ENCODE measurements at regions not wholly inside any gene's neighbourhood (a gene's known extent, or its start where the extent isn't known, plus 50 kb on each side); places are given as distances from the start of the nearest gene placed in this dataset.

DNA sequence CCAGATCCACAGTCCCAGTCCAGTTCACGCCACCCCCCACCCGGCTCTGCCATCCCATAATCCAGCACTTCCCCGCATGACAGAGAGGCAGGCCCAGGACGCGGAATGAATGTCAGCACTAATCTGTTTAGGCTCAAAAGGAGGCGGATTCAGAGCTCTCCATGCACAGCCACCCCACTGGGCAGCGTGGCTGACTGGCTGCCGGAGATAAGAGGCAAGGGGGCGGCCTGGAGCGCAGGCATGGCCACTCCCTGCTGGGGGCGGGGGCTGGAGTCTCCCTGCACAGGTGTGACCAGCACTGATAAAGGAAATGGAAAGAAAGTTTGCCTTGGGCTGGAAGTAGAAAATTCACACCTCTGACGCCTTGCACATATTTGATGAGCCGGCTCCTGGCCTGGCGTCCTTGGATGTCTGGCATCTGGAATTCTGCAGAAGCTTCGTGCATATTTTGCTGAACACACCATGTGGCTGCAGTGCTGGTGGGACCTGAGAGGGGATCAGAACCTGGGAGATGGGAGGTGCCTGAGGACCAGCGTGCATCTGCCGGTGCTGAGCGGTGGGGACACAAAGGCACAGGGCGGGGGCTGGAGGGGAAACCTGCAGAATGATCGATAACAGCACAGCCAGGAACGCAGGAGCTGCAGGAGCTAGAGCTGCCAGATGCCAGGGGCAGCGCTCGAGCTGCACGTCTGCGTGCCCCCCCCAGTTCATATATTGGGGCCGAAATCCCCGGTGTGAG, 344.4 kb downstream of the CTTN start:
- Mint-ChIP-seq H3K27me3 (ENCODE audit: low read depth in 2 of 2) (peaks cover 0 to 5% of the 10 kb centered on the region in 2 donors), H3K4me1 (no peaks in the 10 kb centered on the region), H3K9me3 (no peaks in the 10 kb centered on the region), H3K27ac (no peak overlapping the region), H3K4me3 (no peak overlapping the region), H3K36me3 (no peaks in the 10 kb centered on the region)
- no peaks in the 10 kb centered on the region for H3K36me3 ChIP-seq (ENCODE audit: control insufficient read depth, insufficient read depth, low read length)
- H3K4me1 ChIP-seq (ENCODE audit: control insufficient read depth, insufficient read depth, low read length): no peaks in the 10 kb centered on the region
- TF ChIP-seq, protein P1, sequence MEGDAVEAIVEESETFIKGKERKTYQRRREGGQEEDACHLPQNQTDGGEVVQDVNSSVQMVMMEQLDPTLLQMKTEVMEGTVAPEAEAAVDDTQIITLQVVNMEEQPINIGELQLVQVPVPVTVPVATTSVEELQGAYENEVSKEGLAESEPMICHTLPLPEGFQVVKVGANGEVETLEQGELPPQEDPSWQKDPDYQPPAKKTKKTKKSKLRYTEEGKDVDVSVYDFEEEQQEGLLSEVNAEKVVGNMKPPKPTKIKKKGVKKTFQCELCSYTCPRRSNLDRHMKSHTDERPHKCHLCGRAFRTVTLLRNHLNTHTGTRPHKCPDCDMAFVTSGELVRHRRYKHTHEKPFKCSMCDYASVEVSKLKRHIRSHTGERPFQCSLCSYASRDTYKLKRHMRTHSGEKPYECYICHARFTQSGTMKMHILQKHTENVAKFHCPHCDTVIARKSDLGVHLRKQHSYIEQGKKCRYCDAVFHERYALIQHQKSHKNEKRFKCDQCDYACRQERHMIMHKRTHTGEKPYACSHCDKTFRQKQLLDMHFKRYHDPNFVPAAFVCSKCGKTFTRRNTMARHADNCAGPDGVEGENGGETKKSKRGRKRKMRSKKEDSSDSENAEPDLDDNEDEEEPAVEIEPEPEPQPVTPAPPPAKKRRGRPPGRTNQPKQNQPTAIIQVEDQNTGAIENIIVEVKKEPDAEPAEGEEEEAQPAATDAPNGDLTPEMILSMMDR (IDR thresholded peaks at IDR 0.05): no peak
- H3K4me3 ChIP-seq (ENCODE audit: low read length): no peak overlapping the region
- H3K27ac ChIP-seq (ENCODE audit: low read length): no peak overlapping the region
- ATAC-seq: no peak
- no peaks in the 10 kb centered on the region for H3K27me3 ChIP-seq (ENCODE audit: control insufficient read depth, insufficient read depth, low read length)
- 68% methylated on average over 27 of the region's 27 CpGs for WGBS (ENCODE audit: insufficient coverage)
- intact Hi-C loops (cut with micrococcal nuclease): no loop called here
- DNase-seq: no peak
- H3K9me3 ChIP-seq (ENCODE audit: control insufficient read depth, insufficient read depth, low read length): no peaks in the 10 kb centered on the region

DNA sequence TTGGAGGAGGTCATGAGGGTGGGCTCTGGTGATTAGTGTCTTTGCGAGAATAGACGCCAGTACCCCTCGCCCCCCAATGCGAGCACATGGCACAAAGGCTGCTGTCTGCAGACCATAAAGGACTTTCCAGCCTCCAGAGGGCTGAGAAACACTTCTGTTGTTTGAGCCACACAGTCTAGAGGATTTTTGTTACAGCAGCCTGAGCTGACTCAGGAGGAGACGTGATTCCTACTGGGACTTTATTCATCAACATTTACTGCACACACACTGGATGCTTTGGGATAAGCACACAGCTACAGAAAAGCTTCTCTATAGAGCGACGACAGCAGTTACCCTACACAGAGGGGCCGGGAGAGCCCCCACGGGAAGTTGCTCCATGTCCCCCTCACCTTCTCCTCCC, 345.0 kb downstream of the CTTN start:
- Mint-ChIP-seq H3K36me3 (no peaks in the 10 kb centered on the region), H3K4me1 (no peaks in the 10 kb centered on the region), H3K27ac (no peak overlapping the region), H3K4me3 (no peak overlapping the region), H3K9me3 (no peaks in the 10 kb centered on the region), H3K27me3 (ENCODE audit: low read depth in 2 of 2) (peaks cover 0 to 5% of the 10 kb centered on the region in 2 donors)
- H3K9me3 ChIP-seq (ENCODE audit: control insufficient read depth, insufficient read depth, low read length): no peaks in the 10 kb centered on the region
- intact Hi-C loops (cut with micrococcal nuclease): no loop called here
- WGBS (ENCODE audit: insufficient coverage): 81% methylated on average over 9 of the region's 9 CpGs
- H3K4me3 ChIP-seq (ENCODE audit: low read length): no peak overlapping the region
- H3K27ac ChIP-seq (ENCODE audit: low read length): no peak overlapping the region
- no peaks in the 10 kb centered on the region for H3K4me1 ChIP-seq (ENCODE audit: control insufficient read depth, insufficient read depth, low read length)
- TF ChIP-seq, protein P1 (IDR thresholded peaks at IDR 0.05): no peak
- no peaks in the 10 kb centered on the region for H3K27me3 ChIP-seq (ENCODE audit: control insufficient read depth, insufficient read depth, low read length)
- DNase-seq: no peak
- H3K36me3 ChIP-seq (ENCODE audit: control insufficient read depth, insufficient read depth, low read length): no peaks in the 10 kb centered on the region
- no peak for ATAC-seq

DNA sequence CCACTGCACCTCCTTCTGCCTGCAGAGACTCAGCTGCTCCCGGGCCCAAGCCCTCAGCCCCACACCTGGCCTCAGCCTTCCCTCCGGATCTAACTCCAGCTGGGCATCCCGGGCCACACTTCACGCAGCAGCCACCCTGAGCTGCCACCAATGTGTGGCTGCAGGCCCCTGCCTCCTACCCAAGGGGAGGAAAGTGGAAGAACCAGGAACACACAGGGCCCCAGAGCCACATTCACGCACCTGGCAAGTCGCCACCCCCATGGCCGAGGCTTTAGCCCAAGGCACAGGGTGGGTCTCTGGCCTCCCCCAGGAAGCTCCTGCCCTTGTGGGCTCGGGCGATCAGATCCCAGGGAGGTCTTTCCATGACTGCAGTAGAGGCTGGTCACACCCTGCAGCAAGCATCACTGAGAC, 345.6 kb downstream of the CTTN start:
- H3K27ac Mint-ChIP-seq: no peak overlapping the region
- no peaks in the 10 kb centered on the region for H3K4me1 Mint-ChIP-seq
- ATAC-seq (no peak), DNase-seq (no peak)
- H3K36me3 Mint-ChIP-seq: no peaks in the 10 kb centered on the region
- intact Hi-C loops (cut with micrococcal nuclease): no loop called here
- Histone ChIP-seq H3K27ac (ENCODE audit: low read length) (no peak overlapping the region), H3K4me1 (ENCODE audit: control insufficient read depth, insufficient read depth, low read length) (no peaks in the 10 kb centered on the region), H3K4me3 (ENCODE audit: low read length) (no peak overlapping the region), H3K9me3 (ENCODE audit: control insufficient read depth, insufficient read depth, low read length) (no peaks in the 10 kb centered on the region), H3K36me3 (ENCODE audit: control insufficient read depth, insufficient read depth, low read length) (no peaks in the 10 kb centered on the region), H3K27me3 (ENCODE audit: control insufficient read depth, insufficient read depth, low read length) (no peaks in the 10 kb centered on the region)
- no peaks in the 10 kb centered on the region for H3K9me3 Mint-ChIP-seq
- H3K27me3 Mint-ChIP-seq (ENCODE audit: low read depth in 2 of 2): peaks cover under 1 to 5% of the 10 kb centered on the region in 2 donors
- TF ChIP-seq, protein P1 (IDR thresholded peaks at IDR 0.05): no peak
- H3K4me3 Mint-ChIP-seq: no peak overlapping the region
- WGBS (ENCODE audit: insufficient coverage): 87% methylated on average over 9 of the region's 9 CpGs
